ENCODE measurements at regions not wholly inside any gene's neighbourhood (a gene's known extent, or its start where the extent isn't known, plus 50 kb on each side); places are given as distances from the start of the nearest gene placed in this dataset.
"Not testable (repeated sequence)": the region's sequence is repeated elsewhere in the genome, so short reads cannot be mapped to it uniquely, and the experiment has no call there.

DNA sequence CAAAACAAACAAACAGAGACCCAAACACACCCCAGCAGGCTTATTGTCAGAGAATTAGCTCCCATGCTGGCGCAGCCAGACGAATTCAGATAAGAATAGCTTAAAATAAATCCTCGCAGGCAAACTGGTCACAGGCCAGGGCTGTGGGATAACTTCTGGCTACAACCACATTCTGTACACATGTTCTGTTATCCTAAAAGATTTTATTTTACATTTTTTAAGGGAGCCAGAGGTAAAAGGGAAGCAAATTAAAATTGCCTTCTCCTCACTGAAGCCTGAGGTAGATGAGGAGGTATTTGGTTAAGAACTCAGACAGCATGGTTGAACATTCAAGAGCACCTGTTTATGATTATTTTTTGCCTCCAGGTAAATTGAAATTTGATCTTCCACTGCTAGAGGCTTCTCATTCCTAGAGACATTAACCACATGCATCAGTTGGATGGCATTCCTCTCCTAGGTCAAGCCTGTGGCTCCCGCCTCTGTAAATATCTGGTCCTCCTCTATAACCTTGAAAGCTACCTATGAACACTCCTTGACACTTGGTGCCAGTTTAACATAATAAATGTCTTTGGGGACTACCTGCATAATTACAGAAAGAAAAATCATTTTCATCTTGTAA is 190.3 kb downstream of the SATB1 start:
- DNase-seq = no peak

DNA sequence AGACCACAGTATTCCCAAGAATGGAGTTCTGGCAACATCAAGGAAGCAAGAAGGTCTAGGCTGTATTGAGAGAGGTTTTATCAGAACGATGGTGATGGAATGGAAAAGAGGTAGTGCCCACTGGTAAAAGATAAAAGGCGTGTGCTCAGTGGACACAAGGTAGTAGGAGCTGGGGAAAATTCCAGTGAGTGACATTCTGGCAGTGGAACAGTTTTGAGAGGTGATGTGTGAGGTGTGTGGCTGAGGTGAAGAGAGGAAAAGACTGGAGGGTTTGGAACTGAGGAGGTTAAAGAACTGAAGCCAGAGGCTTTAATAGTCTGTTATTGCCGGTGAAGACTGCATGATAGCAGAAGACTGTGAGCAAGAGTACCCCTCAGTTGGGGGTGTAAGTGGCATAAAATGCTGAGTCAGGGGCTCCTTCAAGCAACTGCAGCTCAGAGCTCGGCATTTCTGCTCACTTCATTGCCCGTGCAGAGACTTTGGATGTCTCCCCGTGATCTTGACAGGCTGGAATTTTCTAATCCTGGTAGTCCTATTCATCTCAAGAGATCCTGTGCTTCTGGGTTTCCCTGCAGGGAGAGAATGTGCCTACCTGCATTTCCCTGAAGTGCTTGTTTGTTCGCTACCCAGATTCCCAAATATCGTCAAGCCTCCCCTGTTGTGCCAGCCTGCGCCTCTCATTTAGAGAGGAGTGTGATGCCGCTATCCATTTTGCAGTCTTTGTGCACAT is 191.0 kb downstream of the SATB1 start:
- DNase-seq = no peak

DNA sequence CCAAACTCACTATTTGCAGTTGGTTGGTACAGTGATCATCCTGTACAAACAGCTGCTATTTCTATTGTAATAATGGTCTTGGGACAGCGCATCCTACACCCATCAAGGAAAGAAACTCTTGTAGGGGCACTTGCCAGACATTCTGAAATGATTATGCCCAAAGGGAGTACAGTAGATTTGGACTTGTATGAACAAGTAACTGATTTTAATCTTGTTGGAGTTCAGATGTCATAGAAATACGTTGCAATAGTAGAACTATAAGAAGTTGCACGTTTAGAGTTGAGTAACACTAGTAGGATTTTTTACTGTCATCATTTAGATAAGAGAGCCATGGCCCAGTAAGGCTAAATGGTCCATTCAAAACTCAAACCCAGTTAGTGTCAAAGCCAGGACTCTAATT is 192.8 kb downstream of the SATB1 start:
- DNase-seq = no peak

DNA sequence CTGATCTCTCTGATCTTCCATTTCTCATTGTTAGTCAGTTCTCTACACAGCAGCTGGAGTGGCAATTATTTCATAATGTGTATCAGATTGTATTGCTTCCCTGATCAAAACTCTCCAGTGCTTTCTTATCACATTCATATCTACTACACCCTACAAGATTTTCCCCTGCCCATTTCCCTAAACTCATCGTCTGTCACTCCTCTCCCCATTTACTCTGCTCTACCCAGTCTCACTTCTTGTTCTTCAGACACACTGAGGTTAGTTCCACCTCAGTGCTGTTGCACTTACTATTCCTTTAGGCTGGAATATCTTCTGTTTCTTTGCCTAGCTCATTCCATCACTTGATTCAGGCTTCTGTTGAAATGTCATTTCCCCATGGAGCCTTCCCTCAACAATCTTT is 197.1 kb downstream of the SATB1 start:
- DNase-seq = no peak

DNA sequence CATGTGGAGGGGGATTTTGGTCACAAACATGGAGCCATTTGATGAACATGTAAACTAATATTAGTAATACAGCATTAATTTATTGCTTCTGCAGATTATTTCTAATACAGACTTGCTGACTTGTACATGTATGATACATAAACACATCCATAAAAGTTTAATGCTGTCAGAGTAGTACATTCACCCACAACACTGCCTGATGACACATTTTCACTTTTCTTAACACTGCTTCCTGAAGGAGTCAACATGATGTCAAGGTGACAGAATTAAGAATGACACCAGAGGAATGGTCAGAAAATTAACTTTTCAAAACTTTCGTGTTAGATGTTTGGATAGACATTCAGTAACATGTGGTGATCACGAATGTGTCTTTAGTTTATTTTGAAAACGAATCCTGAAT is 199.4 kb downstream of the SATB1 start:
- no peak for DNase-seq

DNA sequence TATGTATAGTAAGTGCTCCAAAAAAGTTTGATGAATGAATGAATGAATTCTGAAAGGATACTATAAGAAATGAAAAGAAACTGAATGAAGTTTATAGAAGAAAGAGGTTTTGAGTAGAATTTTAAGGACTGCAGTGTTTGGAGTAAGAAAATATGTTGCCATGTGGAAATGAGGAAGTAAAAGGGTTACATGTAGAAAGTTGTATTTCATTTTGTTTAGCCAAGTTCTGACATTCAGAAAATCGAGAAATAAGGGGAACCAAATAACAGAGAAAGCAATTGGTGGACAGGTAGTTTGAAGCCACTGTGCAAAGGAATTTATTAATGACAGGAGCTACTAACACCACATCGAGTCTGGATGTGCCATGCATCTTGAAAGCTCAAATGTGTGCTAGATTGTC is 200.7 kb downstream of the SATB1 start:
- DNase-seq = no peak

DNA sequence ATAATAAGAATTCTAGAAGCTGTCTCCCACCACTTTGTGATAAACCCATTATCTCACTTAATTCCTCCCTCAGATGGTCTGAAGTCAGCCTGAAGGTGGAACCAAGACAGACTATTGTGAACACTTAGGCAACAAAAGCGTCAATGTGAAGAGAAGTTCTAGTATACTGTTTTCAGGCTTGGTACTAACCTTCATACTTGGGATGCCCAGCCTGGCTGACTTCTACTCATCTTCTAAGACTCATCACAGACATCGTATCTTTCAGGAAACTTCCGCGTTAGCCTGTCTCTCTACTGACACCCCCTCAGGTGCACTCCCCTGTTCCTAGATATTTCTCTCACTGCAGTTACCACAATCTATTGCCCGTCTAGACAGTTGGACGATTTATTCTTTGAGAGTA is 201.2 kb downstream of the SATB1 start:
- no peak for DNase-seq

DNA sequence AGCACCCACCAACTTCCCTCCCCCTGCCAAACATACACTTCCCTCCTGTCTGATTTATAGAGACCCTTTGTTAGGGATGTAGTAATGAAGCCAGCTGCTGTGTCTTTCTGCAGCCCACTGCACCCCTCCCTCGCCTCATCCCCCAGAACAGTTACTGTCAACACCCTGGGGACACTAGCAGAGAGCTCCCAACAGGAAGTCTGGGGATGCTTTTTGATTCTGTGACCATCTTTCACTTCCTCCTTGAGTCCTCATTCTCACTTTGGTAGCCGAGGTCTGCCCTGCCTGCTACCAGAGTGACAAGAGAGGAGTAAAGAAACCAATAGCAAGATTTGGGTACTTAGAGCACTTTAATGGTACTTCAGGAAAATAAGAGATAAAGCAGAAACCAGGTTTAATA is 201.6 kb downstream of the SATB1 start:
- DNase-seq = no peak

DNA sequence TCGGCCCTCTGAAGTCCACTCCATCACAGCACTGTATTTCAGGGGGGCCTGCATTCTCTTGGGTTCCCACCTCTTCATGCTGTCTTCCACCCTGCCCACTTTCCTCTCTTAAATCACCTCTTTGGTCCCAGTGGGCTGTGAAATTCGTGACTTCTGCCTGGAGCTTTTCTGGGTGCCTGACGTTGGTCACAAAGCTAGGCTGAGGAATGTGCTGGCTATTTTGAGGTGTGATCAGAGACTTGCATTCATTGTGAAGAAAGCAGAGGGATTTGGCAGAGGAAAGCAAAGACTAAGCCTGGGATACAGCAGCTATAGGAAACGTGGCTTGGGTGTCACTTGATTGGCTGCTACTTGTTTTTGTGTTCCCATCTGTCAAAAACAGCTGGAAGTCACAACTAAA is 202.5 kb downstream of the SATB1 start:
- no peak for DNase-seq

DNA sequence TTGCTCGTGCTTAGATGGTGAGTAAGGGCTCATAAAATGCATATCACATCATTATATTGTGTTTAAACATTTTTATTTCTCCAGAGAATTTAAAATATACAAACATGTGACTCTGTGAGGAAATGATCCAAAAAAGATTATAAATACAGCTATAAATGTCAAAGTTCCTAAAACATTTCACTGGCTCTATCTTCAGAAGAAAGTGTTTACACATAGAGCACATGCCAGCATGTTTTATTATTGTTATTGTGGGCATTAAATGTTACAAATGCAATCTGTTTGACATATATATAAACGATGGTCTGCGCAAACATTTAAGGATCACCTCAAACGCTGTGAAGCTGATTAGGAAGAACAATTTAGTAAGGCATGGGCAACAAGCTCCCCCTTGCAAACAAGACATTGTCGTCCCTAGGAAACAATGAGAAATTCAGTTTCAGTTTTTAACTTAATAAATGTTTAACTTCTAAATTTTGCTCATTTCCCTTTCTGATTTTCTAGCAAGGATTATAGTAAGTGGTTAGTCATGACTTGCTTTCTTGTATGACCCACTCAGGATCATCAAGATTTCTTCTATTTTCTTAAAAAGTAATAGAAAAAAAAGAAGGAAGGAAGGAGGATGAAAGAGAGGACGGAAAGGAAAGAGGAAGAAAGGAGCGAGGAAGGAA is 207.5 kb downstream of the SATB1 start:
- DNase-seq = no peak

DNA sequence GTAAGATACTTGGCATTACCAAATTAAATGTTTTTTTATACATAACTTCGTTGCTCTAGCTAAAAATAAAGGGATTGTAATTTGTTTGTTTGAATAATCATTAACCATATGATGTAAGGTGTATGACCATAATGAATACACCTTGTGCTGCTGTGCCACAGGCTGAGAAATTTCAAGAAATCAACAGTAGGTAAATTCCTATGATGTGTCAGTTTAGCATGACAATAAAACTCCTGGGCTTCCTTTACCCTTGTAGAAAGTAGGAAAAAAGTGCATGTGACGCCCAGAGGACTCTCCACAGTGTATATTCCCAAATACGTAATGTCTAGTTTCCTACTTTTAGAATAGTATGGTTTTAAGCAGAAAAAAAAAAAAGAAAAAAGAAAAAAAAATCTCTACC is 208.1 kb downstream of the SATB1 start:
- no peak for DNase-seq

DNA sequence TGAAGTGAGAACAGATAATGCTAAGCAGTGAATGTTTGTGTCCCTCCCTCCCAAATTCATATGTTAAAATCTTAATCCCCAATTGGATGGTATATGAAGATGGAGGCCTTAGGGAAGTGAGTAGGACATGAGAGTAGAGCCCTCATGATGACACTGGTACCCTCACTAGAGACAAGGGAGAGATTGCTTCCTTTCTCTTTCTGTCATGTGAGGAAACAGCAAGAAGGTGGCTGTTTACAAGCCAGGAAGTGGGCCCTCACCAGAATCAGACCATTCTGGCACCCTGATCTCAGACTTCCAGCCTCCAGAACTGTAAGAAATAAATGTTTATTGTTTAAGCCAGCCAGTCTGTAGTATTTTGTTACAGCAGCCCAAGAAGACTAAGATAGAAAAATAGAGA is 209.5 kb downstream of the SATB1 start:
- no peak for DNase-seq

DNA sequence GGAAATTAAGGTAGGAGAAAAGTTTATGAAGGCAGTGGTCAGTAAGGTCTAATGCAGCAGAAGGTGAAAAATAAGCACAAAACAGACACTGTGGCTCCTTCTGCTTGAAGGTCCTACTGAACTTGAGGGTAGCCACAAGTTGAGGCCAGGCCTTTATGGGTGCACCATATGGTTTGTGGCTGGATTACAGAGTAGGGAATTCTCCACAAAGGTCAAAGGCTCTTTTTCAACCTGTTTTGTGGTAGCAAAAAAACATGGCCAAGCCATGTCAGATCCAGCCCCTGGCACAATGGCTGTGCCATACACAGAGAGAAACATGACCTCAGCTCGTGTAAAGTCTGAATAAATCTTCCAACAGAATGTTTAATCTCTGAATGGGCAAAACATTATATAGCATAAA is 214.0 kb downstream of the SATB1 start:
- no peak for DNase-seq

DNA sequence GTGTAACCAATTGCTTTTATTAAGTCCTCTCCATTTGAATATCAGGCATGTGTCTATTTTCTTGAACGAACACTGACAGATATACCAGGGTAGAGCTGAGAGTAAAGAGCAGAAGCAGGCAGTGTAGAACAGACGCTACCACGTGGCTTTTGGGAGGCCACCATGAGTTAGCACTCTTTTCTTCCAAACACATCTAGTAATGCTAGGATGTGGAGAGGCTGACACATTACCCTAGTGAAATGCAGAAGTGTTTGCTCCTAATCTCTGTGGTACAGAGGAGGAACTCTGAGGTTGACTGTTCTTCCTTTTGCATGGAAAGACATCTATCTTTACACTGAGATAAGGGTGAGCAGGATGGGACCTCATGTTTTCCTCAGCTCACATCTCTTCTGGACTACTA is 216.3 kb downstream of the SATB1 start:
- DNase-seq = no peak

DNA sequence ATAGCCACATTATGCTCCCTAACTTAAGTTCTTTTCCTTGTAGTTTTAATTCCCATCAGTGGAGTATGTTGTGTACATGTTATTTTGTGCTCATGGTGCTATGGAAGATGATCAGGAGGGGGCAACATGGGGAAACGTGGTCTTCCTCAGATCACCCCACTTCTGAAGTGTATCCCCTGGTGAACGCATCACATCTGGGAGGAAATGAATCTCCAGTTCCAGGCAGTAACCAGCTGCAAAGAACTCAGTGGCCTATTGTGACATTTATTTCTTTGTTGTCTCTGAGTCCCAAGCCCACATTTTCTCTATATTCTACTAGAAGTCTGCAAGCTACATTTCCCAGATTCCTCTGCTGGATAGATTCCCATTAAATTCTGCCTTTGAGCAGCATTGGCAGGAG is 217.0 kb downstream of the SATB1 start:
- no peak for DNase-seq

DNA sequence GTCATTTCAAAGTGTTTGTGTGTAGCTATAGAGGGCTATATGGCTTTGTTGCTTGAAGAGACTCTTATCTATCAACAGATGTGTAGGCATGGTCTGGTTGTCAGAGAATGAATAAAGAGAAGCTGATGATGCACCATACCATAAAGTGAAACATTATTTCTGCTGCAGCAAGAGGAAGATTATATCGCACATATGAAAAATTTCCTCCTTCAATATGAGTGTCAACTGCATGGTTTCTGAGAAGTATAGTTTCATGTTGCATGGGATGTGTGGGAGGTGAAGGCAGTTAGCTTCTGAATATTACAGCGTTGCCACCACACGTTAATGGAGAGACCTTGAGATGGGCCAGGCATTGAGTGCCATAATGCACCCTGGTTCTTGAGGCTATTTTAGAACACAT is 217.9 kb downstream of the SATB1 start:
- no peak for DNase-seq

DNA sequence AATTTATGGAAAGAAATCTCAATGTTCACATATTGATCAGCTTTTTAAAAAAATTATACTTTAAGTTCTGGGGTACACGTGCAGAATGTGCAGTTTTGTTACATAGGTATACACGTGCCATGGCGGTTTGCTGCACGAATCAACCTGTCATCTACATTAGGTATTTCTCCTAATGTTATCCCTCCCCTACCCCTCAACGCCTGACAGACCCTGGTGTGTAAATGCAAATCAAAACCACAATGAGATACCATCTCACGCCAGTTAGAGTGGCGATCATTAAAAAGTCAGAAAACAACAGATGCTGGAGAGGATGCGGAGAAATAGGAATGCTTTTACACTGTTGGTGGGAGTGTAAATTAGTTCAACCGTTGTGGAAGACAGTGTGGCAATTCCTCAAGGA is 219.4 kb downstream of the SATB1 start:
- DNase-seq = not testable (repeated sequence)

DNA sequence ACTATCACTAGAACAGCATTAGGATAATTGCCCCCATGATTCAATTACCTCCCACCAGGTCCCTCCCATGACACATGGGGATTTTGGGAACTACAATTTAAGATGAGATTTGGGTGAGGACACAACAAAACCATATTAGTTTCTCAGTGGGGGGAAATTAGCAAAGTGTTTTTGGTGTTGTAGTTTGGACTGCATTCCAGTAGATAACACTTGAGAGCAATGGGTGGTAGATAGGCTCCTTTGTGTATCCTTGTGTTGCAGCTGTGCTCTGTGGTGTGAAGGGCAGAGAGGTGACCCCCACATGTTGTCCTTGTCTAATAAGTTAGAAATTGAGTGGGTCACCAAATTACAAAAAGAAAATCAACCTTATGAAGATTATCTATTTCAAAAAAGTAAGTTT is 223.8 kb downstream of the SATB1 start:
- no peak for DNase-seq

DNA sequence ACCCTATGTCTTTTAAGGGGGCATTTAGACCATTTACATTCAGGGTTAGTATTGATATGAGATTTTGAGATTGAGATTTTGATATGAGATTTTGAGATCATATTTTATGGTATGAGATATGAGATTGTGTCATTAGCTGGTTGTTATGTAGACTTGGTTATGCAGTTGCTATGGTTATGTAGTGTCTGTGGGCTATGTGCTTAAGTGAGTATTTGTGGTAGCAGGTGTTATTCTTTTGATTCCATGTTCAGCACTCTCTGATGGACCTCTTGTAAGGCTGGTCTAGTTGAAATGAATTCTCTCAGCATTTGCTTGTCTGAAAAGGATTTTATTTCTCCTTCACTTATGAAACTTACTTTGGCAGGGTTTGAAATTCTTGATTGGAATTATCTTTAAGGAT is 225.4 kb downstream of the SATB1 start:
- DNase-seq = no peak

DNA sequence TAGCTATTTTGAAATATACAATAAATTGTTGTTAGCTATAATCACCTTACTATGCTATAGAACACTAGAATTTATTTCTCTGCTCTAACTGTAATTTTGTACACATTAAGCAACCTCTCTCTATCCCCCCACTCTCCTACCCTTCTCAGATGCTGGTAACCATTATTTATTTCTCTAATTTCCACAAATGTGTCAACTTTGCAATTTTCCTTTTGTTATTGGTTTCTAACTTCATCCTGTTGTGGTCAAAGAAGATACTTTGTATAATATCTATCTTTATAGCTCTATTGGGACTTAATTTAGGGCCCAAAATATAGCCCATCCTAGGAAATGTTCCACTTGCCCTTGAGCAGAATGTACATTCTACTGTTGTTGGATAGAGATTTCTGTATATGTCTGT is 229.3 kb downstream of the SATB1 start:
- DNase-seq = no peak

DNA sequence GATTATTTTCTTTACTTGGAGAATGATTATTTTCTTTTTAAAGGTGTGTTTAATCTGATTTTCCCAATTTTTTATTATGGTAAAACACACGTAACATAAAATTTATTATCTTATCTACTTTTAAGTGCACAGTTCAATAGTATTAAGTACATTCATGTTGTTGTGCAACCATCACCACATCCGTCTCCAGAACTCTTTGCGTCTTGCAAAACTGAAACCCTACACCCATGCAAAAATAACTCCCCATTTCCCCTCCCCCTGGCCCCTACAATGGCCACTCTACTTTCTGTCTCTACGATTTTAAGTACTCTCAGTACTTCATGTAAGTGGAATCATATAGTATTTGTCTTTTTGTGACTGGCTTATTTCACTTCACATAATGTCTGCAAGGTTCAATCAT is 230.7 kb downstream of the SATB1 start:
- DNase-seq = no peak

DNA sequence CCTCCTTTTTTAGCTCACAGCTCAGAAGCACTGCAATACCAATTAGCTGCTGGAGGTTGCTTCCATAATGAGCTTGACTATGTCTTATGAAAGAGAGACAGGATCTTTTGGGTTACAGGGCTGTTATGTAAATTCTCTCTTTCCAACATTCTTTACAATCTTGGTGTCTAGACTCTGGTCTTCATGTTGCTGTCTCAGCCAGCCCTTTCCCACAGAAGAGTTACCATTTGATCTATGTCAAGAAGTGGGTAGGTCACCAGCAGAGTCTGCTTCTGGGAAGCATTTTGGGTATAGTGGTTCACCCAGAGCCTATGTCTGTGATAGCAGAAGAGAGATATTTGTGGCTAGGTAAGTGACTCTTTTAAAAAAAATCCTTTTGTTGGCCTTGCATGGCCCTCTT is 234.5 kb downstream of the SATB1 start:
- no peak for DNase-seq

DNA sequence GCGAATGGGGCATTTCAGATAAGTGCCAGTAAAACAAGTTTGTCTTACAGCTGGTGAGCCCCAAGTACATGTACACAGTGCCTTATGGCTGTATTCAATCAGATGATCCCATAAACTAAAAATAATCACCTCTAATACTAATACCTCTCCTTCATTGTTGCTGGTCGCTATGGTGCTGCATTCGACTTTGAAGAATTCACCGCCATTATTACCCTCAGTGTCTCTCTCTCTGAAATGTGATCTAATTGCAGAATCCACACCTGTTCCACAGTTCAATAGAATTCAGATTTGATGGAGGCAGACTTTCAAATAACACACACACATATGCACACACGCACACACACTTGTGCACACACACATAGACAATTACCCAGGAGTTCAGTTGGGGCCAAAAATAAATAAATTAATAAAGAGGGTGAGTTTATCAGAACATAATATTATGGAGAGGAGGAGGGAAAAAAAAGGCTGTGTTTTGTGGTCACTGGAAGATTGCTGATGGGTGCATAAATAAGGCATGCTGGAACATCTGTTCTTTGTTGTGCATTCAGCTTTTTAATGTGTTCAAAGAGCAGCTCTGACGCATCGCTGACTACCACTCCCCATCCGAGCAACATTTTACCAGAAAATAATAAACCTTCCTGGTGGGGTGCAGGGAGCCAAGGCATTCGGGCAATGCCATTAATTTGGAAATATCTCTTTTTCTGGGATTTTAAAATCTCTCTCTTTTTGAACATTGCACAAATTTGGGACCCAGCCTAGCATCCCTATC is 235.7 kb downstream of the SATB1 start:
- no peak for DNase-seq

DNA sequence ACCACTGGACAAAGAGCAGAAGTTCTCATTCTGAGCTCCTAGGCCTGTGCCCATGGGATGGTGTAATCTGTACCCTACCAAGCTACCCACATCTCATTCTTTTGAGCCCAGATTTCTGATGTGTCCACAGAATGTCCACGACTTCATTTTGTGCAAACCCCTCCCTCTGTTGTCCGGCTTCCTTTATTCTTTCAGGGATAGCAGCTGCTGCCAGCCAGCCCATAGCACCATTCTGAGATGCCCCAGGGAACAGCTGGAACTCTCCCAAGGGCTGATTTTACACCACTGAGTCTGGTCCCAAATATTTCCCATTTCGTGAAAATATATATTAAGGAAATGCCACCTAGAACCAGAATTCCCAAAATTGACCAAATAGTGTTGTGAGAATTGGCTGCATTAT is 236.6 kb downstream of the SATB1 start:
- no peak for DNase-seq

Measured in activated gamma-delta T cell treated with Interleukin-2 at 50 U/mL for 16 hours (primary cell).